ENCODE measurements at regions not wholly inside any gene's neighbourhood (a gene's known extent, or its start where the extent isn't known, plus 50 kb on each side); places are given as distances from the start of the nearest gene placed in this dataset.
"Not testable (repeated sequence)": the region's sequence is repeated elsewhere in the genome, so short reads cannot be mapped to it uniquely, and the experiment has no call there.

DNA sequence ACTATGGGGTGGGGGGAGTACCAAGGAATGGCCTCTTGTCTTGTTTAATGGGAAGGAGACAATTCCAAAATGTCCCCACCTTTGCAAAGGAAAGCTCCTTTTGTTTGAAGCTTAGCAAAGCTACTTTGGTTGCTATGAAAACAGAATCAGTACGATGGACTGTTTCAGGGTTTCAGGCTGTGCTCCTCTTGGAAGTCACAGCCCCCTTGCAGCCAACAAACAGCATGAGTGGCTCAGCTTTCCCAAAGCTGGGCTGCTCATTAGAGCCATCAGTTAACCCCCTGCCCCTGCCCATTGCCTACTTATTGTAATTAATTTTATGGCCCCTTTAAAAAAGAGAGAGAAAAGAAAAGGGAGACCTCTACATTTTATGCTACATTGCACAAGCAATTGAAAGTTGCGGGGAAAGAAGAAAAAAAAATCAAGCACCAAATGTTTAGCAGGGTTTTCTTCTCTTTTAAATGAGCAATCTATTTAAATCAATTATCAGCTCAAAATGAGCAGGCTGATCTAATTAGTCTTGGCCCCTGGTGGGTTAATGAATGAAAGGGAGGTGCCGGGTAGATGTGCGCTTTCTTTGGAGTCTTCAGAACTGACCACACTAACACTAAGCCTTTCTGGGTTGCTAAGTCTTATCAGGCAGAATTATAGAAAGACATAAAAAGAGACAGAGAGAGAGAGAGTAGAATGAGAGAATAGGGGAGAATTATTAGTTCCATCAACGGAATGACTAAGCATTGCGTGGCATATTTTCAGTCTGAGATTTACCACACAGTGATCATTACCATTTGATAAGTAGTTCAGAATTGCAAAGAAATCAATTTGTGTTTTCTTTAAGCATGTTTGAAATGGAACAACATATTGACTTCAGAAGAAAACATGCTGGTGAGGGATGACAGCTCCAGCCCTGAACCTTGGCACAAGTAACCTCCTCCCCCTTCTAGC, 284.9 kb downstream of the INSIG2 start:
- no peak for DNase-seq

DNA sequence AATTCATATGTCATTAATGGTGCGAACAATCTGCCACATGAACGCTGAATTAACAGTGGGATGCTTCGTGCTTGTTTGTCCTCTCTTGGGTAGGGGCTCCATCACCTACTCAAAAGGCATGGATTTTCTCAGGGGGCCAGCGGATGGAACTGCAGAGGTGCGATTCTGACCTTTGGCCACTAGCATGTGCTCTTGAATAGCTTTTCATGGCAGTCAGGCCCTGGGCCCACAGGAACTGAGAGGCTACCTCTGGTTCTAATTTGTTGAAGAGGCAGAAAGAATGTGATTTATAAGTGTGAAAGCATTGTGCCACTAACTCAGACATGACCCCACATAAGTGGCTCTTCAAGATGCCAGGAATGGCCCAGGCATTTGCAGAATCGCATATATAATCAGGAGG, 283.2 kb downstream of the INSIG2 start:
- no peak for DNase-seq

DNA sequence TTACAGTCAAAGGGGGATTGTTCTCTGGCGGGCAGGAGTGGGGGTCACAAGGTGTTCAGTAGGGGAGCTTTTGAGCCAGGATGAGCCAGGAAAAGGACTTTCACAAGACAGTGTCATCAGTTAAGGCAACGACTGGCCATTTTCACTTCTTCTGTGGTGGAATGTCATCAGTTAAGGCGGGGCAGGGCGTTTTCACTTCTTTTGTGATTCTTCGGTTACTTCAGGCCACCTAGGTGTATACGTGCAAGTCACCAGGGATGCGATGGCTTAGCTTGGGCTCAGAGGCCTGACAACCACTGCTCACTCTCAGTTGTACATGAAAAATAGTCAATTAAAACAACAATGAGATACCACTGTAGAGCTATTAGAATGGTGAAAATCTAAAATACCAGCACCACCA, 281.2 kb downstream of the INSIG2 start:
- DNase-seq = not testable (repeated sequence)

DNA sequence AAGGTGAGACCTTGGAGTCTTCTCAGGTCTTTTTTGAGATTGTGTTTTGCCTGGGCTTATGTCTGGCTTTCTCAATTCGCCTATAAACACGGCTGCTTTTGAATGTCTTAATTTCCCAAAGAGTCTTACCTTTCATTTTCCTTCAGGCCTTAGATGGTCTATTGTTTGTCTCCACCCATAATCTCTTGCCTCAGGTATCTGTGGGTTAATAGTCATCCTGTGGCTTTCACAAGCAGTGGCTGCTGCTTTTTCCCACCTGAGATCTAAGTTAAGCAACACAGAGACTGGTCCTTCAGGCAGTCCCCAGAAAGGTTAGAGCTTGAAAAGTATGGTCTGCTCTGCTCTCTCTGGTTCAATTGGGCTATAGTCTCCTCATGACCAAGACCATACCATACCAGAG, 275.3 kb downstream of the INSIG2 start:
- DNase-seq = no peak

DNA sequence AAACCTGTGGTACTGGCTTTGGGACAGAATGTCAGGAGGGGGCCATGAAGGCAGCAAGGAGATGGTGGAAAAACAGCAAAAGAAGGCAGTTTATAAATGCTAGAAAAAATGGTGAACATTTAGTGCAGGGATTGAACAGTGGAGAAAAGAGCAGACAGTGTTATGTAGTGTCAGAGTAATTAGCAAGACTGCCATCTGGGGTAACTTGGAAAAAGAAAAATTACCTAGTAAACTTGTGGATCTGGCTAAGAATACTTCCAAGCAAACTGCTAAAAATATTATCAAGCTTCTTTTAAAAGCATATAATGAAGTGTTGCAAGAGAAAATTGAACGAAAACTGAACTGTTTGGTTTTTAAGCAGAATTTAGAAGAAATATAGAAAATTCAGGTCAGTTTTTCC, 267.8 kb downstream of the INSIG2 start:
- DNase-seq = no peak

DNA sequence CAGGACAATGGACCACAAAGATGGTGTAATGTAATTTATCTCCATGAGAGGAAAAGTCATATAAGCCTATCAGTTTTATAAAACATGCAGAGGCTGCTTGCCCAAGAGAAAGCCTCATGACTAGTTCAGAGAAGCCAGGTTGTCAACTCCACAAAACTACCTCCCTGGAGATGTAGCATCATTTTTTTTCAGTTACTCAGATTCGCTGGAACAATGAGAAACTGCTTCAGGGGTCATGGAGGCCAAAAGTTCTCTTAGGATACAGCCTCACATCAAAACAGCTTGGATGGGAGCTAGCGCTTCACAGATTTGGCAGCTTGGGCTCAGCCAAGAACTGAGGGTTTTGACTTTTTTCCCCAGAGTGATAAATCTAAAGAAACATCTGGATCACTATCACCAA, 263.5 kb downstream of the INSIG2 start:
- no peak for DNase-seq

DNA sequence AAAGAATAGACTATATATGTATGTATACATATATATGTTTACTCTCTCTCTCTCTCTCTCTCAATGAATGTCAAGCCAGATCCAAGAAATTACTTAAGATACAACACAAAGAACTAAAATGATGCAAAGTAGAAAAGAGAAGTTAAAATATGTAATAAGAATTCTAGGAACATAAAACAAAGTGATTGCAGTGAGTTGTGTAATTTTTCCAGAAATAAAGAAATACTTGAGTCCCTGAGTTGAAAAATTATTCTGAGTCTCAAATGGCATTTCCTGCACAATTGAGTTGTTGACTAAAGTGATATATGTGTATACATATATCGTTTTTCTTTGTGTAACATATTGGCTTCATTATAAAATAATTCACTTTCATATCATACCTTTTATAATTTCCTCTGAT, 262.4 kb downstream of the INSIG2 start:
- no peak for DNase-seq

DNA sequence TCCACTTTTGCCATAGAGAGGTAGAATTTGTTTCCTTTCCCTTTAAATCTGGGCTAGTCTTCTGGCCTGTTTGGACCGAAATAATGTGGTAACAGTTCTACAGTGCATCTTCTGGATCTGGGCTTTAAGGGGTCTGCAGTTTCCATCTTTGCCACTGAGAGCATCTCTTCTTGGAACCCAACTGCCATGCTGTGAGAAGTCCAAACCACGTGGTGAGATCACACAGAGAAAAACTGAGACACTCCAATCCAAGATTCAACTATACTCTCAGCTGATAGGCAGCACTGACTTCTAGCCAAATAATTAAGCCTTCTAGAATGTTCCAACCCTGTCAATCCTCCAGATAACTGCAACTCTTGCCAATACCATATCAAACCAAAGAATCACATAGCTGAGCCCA, 261.1 kb downstream of the INSIG2 start:
- DNase-seq = no peak

DNA sequence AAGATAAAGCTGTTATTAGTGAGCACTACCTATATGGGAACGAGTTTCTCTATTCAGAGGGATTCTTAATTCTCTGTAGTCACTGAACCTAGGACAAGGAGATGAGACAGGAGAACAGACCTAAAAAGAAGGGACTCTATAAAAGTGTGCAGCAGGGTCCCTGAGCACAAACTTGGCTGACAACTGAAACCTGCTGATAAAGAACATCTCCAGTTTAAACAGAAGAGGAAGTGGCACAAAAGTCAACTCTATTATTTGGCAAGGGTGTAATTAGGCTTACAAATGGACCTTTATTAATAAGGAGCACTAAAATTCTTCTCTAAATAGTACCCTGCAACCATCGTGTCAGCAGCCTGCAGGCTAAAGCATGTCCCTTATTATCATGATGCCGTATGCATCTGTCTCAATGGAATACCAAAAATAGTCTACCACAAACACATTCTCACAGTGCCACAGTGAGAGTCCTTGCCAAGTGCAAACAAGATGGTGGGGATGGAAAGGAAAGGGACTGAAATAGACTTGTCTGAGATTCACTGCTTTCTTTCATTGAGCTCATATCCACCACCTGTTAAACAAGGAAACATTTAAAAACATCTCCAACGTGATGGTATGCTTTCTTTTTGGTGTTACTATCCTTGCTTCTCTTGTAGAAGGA, 260.2 kb downstream of the INSIG2 start:
- no peak for DNase-seq

DNA sequence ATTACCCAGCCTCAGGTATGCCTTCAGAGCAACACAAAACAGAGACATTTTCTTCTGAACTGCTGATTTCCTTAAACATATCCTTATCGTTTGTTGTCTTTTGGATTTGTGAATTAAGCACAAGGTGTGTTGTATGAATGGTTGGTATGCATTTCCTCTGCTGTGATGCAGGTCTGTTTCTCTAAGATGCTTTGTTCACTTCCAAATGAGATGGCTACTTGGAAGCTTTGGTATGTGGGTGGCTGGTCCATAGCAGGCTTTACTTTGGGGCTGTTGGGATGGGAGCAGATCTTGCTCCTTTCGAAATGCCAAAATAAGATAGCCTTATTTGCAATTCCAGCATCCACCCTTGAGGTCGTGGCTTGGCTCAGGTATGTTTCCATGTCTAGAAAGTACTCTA, 257.2 kb downstream of the INSIG2 start:
- no peak for DNase-seq

DNA sequence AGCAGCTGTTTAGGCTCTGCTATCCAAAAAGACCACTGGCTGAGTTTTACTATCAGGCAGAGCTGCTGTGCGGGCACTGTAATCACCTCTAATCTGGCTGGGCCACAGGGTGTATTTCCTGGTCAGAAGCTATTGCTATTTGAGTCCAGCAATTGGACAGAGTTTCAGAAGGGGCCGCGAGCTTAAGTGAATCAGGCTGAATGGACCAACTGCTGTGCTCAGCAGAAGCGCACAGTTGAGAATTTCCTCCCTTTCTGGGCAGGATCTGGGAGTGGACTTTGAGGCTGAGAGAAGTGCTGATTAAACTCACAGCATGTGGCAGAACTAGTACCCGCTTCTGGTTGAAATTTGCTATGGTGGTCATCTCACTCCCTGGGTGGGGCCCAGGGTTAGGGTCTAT, 251.8 kb downstream of the INSIG2 start:
- no peak for DNase-seq

DNA sequence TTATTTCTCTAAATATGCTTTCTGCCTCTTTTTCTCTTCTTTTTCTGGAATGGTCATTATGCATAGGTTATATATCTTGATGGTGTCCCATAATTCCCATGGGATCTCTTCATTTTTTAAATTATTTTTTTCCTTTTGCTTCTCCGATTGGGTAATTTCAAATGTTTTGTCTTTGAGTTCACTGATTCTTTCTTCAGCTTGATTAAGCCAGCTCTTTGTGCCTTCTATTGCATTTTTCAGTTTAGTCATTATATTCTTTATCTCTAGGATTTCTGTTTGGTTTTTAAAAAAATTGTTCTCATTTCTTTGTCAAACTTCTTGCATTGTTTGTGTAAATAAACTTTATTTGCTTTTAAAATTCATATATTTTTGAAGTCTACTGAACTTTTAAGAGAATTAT, 251.1 kb downstream of the INSIG2 start:
- DNase-seq = no peak

DNA sequence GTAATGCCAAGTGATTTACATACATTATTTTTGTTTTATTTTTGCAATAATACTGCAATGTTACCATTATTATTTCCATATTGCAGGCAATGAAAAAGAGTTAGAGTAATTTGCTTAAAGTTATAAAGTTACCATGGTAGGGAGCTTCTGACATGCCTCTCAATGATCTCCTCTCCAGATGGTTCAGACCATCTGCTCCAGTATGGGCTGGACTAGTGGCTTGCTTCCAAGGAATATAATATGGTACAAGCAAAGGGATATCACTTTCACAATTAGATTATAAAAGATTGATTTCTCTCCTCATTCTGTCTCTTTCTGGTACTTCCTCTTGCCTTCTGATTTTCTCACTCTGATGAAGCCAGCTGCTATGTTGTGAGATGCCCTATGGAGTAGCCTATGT, 245.4 kb downstream of the INSIG2 start:
- DNase-seq = no peak

DNA sequence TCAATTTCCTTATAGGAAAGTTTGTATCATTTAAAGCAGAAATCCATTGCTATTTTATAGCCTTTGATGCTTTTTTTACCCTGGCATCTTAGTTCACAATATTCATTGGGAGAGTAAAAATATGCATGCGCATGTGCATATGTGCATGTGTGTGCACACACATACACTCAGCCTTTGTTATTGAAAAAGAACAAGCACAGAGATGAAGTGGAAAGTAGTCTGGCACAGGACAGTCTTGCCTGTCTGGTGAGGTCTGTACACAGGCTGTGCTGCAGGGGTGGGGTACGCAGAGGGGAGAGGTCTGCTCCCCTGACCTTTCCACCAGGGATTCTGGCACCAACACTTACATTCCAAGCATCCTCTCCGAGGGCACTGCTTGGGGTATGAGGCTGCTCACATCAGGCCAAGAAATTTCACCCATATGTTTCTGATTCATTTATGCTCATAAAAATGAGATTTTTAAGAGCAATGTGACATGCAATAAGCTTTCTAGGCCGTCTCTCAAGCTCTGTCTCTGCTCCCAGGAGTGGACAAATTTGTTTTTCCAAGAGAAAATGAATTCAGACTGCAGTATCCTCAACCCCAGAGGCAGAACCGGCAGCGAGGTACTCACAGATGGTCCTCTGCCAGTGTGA, 237.2 kb downstream of the INSIG2 start:
- DNase-seq = no peak

DNA sequence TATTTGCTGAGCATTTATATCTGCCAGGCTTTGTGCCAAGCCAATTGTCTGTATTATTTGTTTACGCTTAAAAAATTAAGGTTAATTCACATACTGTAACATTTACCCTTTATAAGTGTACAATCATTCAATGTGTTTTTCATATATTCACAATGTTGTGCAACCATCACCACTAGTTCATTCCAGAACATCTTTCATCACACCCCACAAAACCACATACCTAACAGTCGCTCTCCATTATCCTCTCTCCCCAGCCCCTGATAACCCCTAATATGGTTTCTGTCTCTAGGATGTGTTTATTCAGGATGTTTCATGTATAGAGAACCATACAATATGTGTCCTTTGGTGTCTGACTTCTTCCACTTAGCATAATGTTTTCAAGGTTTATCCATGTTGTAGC, 234.1 kb downstream of the INSIG2 start:
- no peak for DNase-seq

DNA sequence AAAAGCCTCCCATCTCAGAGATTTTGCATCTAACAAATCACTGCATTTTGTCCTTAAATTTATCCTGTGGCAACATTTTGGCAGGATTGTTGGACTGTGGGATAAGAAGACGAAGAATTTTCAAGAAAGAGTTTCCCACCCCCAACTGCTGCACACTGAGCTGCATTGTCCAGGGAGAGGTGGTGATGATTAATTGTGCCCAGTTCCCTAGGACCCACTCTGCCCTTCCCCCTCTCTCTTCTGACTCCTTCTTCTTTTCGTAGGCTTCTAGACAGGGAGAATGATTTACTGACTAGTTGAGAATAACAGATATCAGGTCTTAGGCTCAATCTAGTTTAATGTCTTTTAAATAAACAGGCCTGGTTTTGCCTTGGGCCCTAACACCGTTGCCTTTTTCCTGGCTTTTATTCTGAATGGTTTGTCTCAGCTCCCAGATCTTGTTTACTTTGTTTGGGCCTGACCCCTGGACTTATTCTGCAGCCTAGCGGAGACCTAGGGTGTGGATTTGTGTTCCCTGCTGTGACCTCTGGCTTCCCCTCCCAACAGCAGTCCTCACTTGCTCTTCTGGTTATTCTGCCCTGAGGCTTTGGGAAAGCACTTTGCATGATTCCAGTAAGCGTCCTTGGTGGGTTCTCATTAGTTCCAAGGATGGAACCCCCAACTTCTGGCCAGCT, 233.3 kb downstream of the INSIG2 start:
- no peak for DNase-seq

DNA sequence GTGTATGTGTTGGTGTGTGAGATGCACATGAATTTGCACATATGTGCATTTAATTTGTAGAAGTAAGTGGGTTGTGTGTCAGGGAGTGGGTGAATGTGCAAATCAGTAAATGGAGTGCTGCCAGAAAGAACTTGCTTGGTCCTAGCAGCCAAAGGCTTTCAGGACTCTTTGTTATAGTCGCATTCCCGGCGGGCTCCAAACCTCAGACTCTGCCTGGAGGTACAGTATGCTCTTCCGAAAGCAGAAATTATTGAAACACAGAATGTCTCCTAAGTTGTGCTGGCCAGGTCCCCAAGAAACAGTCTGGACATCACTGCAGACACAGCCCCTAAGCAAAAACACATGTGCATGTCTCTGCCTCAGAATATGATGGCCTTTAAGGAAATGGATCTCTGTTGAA, 232.4 kb downstream of the INSIG2 start:
- DNase-seq = no peak

DNA sequence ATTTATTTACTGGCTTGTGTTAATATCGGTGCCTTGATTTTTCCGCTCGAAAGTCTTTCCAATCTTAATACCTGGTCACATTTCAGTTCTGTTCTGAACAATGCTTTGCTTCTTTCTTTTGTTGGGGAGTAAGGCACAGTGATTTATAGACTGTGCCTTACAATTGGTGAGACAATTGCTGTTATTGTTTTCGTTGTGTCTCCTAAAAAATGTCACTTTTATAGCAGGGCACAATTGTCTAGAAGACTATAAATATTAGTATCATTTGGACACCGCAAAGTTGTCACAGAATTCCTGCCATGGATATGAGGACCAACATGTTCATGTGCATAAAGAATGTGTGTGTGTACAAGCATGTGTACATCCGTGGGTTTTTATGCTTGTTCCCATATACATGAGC, 231.9 kb downstream of the INSIG2 start:
- DNase-seq = no peak

DNA sequence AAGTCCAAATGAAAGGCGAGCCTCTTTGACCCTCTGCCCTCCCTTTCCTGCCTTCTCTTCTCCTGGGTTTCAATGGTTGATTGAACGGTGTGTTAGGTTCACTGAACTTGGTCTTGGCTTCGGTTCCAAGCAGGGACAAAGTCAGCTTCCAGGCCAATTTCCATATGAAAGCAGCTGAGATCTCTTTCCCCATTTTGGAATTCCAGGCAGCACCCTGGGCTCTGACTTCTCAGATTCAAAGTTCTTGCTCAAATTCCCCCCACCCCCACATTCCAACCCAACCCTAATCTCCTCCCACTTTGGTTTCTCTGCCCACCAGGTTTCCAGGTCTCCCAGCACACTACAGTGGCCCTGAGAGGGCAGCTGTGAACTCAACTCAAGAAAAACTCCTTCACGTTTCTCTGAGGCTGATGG, 231.0 kb downstream of the INSIG2 start:
- DNase-seq = no peak

DNA sequence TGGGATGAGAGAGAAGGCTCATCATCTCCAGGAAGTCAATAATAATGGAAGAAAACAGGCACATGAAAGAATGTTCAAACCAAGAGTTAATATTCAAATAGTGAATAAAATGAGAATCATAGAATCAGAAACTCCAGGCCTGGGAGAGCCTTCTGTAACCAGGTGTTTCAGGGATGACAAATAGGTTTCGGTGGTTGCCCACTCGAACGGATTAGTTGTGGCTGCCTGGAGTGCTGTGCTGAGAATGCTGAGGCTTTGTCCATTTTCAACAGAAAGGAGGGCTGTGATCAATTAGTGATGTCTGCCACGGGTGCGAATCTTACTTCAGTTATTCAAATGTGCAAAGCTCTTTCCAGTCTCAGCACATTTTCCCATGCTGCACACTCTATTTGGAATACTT, 227.3 kb downstream of the INSIG2 start:
- no peak for DNase-seq

DNA sequence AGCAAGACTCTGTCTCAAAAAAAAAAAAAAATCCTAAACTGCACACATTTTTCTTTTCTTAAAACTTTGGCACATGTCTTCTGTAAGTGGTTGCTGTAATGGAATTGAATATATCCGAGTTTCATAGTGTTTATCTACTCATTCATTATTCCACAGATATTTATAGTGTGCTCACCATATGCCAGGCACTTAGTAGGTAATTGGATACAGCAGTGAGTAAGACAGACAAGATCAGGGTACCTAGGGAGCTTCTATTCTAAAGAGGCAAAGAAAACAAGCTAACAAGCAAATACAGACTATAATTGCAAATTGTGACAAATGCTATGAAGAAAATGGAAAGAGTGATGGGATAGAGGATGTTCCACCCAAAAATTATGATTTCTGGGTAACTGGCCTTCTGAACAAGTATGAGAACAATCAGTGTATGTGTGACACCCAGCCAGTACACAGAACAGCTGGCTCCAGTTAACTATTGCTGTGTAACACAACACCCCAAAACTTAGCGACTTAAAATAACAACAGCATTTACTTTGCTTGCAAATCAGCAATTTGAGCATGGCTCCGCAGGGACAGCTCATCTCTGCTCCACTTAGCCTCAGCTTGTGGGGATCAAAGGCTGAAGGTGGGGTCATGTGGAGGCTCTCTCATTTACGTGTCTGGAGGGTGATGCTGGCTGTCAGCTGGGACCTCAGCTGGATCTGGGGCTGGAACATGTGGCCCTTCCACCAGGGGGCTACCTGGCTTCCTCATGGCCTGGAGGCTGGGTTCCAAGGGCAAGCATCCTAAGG, 224.9 kb downstream of the INSIG2 start:
- DNase-seq = no peak

DNA sequence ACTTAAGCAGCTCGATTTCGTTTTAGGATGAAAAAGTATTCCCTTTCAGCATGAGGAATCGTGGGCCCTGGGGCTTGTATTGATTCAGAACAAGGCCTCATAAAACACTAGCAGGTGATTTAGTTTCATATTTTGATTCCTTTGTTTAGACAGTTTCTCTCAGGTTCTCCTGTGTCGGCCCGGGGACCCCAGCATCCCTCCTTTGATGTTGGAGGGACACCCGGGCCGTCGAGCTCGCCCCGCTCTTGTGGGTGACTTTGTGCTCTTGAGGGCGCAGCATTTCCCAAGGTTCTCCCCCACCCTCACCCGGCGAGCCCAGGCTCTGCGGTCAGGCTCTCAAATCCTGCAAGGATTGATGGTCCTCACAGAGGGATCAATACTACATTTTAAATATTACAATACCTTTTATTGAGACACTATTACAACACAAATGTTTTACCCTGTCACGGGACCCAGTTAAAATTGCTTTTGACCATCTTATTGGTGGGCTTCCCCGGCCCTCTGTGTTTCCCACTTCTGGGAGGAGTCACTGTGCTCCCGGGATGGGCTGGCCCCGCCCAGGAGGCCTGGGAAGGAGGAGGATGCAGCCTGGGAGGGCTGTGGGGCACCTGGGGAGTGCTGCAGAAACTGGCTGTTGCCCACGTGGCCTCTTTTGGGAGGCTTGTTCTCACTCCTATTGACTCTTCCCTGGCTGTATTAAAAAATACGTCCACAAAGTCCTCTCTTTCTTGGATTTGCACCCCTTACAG, 222.6 kb downstream of the INSIG2 start:
- DNase-seq = no peak

All from NCI-H2227 treated with DMSO at 0.1 percent for 48 hours (cell line).